PC-3 (cell line): ENCODE measurements at regions not wholly inside any gene's neighbourhood (a gene's known extent, or its start where the extent isn't known, plus 50 kb on each side); places are given as distances from the start of the nearest gene placed in this dataset.

Experiments
- ATAC-seq: fragments of 200-7000 bp; cut with Tn5 transposase; 2 replicates; pipeline ENCODE4 v1.9.1; 2020; ENCODE audit warnings: mild to moderate bottlenecking, moderate library complexity
- BruUV-seq: library from RNA; stranded (reverse); fragments of 400-500 nt; replicated peaks from 2 replicates; lab custom pipeline; 2021; lab: Mats Ljungman, UMichigan
- CTCF ChIA-PET: fragments of 300-600 bp; sonication (Branson Sonifier 250); formaldehyde crosslinking; loops from one replicate; lab custom pipeline; 2022; ENCODE audit warnings: antibody characterized with exemption; lab: Charles Lee
- POLR2A ChIA-PET: fragments of 300-600 bp; sonication (Branson Sonifier 250); formaldehyde crosslinking; loops from one replicate; lab custom pipeline; 2022; ENCODE audit warnings: antibody characterized with exemption; ENCODE audit not compliant: unreplicated experiment; lab: Charles Lee
- DNase-seq: peaks from one replicate; pipeline ENCODE4 v3.0.0-alpha.2; 2015
- H2AFZ ChIP-seq: fragments of 300-600 bp; sonication (generic); 2 replicates; pipeline ENCODE4 v1.6.0; 2016; ENCODE audit warnings: antibody characterized with exemption, low read length
- H3F3A ChIP-seq: fragments of 300-600 bp; sonication (generic); one replicate; pipeline ENCODE4 v1.6.0; 2017; ENCODE audit warnings: antibody characterized with exemption, low read length, control low read depth, mild to moderate bottlenecking; ENCODE audit not compliant: unreplicated experiment
- H3K27ac ChIP-seq: fragments of 300-600 bp; sonication (generic); 2 replicates; pipeline ENCODE4 v1.5.1; 2016; ENCODE audit warnings: mild to moderate bottlenecking, low read length
- H3K27me3 ChIP-seq: fragments of 300-600 bp; sonication (generic); 2 replicates; pipeline ENCODE4 v1.6.1; 2016; ENCODE audit warnings: low read length, mixed read lengths
- H3K36me3 ChIP-seq: fragments of 300-600 bp; sonication (generic); 2 replicates; pipeline ENCODE4 v1.6.1; 2016; ENCODE audit warnings: low read depth, mixed run types, low read length, mixed read lengths
- H3K4me1 ChIP-seq: fragments of 300-600 bp; sonication (generic); 2 replicates; pipeline ENCODE4 v1.5.1; 2016; ENCODE audit warnings: low read length; ENCODE audit not compliant: insufficient read depth
- H3K4me2 ChIP-seq: fragments of 300-600 bp; sonication (generic); 2 replicates; pipeline ENCODE4 v1.6.0; 2016; ENCODE audit warnings: low read length
- H3K4me3 ChIP-seq: fragments of 300-600 bp; sonication (generic); 2 replicates; pipeline ENCODE4 v1.5.1; 2016; ENCODE audit warnings: mild to moderate bottlenecking, low read length, mixed read lengths
- H3K79me2 ChIP-seq: fragments of 300-600 bp; sonication (generic); 2 replicates; pipeline ENCODE4 v1.6.1; 2017; ENCODE audit warnings: low read length, mixed read lengths
- H3K9ac ChIP-seq: fragments of 300-600 bp; sonication (generic); 2 replicates; pipeline ENCODE4 v1.6.0; 2016; ENCODE audit warnings: mild to moderate bottlenecking, low read length
- H3K9me2 ChIP-seq: fragments of 300-600 bp; sonication (generic); replicated peaks from 2 replicates; pipeline ENCODE4 v1.6.1; 2016; ENCODE audit warnings: mixed run types, low read length, mixed read lengths
- H3K9me3 ChIP-seq: fragments of 300-600 bp; sonication (generic); 2 replicates; pipeline ENCODE4 v1.6.1; 2016; ENCODE audit warnings: low read length, mixed read lengths
- H4K20me1 ChIP-seq: fragments of 300-600 bp; sonication (generic); 2 replicates; pipeline ENCODE4 v1.6.1; 2016; ENCODE audit warnings: low read length, mixed read lengths
- EZH2 ChIP-seq: fragments of 300-600 bp; sonication (generic); IDR thresholded peaks from one replicate; pipeline ENCODE4 v1.6.1; 2017; ENCODE audit warnings: antibody characterized with exemption, mild to moderate bottlenecking, low read length; ENCODE audit not compliant: unreplicated experiment
- EZH2phosphoT487 ChIP-seq: fragments of 300-600 bp; sonication (generic); IDR thresholded peaks from 2 replicates; pipeline ENCODE4 v1.6.1; 2018; ENCODE audit warnings: mild to moderate bottlenecking, antibody characterized with exemption, low read length, borderline replicate concordance
- intact Hi-C: fragments of 100-400 bp; cut with micrococcal nuclease; formaldehyde crosslinking; loops from 2 replicates; pipeline ENCODE4 v1.9.0; 2023
- TF ChIP-seq, protein P1 (sequence below): fragments of 300-600 bp; sonication (generic); conservative IDR thresholded peaks from 2 replicates; pipeline ENCODE4 v1.5.1; 2017; ENCODE audit warnings: antibody characterized with exemption, low read depth, mild to moderate bottlenecking, low read length

DNA sequence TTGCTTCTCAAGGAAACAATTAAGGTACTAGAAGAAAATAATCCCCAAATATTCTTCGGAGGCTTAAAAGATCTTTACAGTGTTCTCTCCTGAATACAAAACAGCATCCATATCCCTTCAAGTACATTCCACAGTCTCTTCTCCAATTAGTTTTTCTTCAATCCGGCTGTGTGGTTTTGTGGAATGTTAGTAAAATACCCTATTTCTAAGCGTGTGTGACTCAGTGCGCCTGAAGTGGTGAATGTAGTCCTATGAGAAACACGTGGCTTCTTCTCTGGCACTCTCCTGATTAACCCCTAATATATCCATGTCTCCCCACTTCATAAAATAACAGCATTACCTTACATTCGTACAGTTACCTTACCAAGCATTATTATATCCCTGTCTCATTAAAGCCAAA lies 570.2 kb downstream of the ARL4A start:
- TF ChIP-seq EZH2 = no peak
- no peak for TF ChIP-seq EZH2phosphoT487
- TF ChIP-seq, protein P1, sequence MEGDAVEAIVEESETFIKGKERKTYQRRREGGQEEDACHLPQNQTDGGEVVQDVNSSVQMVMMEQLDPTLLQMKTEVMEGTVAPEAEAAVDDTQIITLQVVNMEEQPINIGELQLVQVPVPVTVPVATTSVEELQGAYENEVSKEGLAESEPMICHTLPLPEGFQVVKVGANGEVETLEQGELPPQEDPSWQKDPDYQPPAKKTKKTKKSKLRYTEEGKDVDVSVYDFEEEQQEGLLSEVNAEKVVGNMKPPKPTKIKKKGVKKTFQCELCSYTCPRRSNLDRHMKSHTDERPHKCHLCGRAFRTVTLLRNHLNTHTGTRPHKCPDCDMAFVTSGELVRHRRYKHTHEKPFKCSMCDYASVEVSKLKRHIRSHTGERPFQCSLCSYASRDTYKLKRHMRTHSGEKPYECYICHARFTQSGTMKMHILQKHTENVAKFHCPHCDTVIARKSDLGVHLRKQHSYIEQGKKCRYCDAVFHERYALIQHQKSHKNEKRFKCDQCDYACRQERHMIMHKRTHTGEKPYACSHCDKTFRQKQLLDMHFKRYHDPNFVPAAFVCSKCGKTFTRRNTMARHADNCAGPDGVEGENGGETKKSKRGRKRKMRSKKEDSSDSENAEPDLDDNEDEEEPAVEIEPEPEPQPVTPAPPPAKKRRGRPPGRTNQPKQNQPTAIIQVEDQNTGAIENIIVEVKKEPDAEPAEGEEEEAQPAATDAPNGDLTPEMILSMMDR = no peak
- Histone ChIP-seq H3K27ac (no peak overlapping the region), H3K9me3 (no peaks in the 10 kb centered on the region), H3K9ac (no peak overlapping the region), H3K4me2 (no peak overlapping the region), H2AFZ (no peak overlapping the region), H3K27me3 (no peaks in the 10 kb centered on the region), H3F3A (no peaks in the 10 kb centered on the region), H3K79me2 (no peaks in the 10 kb centered on the region), H4K20me1 (no peaks in the 10 kb centered on the region), H3K4me3 (no peak overlapping the region), H3K4me1 (no peaks in the 10 kb centered on the region), H3K9me2 (no peaks in the 10 kb centered on the region), H3K36me3 (no peaks in the 10 kb centered on the region)
- intact Hi-C loops = no loop called here
- DNase-seq (no peak), ATAC-seq (no peak)
- ChIA-PET CTCF (no interaction called here), POLR2A (no interaction called here)
- no TSS peak for BruUV-seq

DNA sequence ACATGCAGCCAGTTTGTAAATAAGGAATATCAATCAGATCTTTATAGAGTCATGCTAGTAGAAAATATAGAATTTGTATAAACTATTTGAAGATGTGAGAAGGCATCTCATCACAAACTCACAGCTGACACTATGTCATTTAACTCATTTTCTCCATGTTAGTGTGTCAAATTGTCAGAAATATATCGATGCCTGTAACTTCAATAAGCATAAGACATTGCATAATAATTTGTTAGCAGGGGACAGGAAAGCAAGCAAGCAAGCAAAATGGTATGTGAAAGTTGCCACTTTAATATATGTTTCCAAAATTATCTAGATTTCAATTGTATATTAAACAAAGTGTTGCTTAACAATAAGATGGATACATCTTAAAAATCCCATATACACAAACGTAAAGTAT lies 571.0 kb downstream of the ARL4A start:
- CTCF ChIA-PET = no interaction called here
- H4K20me1 ChIP-seq = no peaks in the 10 kb centered on the region
- POLR2A ChIA-PET = no interaction called here
- no TSS peak for BruUV-seq
- DNase-seq = no peak
- no peak overlapping the region for H3K9ac ChIP-seq
- no peaks in the 10 kb centered on the region for H3K36me3 ChIP-seq
- no peaks in the 10 kb centered on the region for H3K27me3 ChIP-seq
- no peaks in the 10 kb centered on the region for H3K79me2 ChIP-seq
- ATAC-seq = no peak
- no peak overlapping the region for H3K27ac ChIP-seq
- no peaks in the 10 kb centered on the region for H3K4me1 ChIP-seq
- no peaks in the 10 kb centered on the region for H3K9me3 ChIP-seq
- no peaks in the 10 kb centered on the region for H3F3A ChIP-seq
- intact Hi-C loops = no loop called here
- TF ChIP-seq EZH2 = no peak
- no peaks in the 10 kb centered on the region for H3K9me2 ChIP-seq
- no peak overlapping the region for H3K4me2 ChIP-seq
- no peak overlapping the region for H2AFZ ChIP-seq
- no peak overlapping the region for H3K4me3 ChIP-seq

DNA sequence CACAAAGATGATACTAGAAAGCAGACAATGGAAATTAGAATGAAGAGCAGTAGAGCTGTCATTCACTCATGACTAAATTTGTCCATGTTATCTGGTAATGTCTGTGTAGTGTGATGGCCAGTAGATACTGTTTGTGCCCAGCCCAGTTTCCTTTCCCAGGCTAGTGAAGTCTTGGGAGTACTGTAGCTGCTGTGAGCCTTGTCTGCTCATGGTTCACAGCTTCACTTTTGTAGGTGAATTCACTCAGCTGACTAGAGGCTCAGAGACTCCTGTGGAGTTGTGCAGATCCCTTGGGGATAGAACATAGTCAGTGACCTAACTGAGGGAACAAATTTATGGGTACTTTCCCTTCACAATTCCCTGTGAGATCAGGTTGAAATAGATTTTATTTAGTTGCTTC lies 572.5 kb downstream of the ARL4A start:
- POLR2A ChIA-PET = no interaction called here
- no peak overlapping the region for H3K4me3 ChIP-seq
- H3K9ac ChIP-seq = no peak overlapping the region
- BruUV-seq = no TSS peak
- H3K27me3 ChIP-seq = no peaks in the 10 kb centered on the region
- DNase-seq = no peak
- no peak overlapping the region for H3K4me2 ChIP-seq
- H3K79me2 ChIP-seq = no peaks in the 10 kb centered on the region
- TF ChIP-seq EZH2phosphoT487 (no peak), EZH2 (no peak)
- TF ChIP-seq, protein P1 = no peak
- H3K27ac ChIP-seq = no peak overlapping the region
- H4K20me1 ChIP-seq = no peaks in the 10 kb centered on the region
- no peaks in the 10 kb centered on the region for H3K36me3 ChIP-seq
- H3K4me1 ChIP-seq = no peaks in the 10 kb centered on the region
- no peak for ATAC-seq
- H3K9me2 ChIP-seq = no peaks in the 10 kb centered on the region
- intact Hi-C loops = loop anchor here (5.0 to 10.0 kb wide), 3 partner anchors 308 to 738 kb away; no protein-coding TSS in a partner anchor
- H3F3A ChIP-seq = no peaks in the 10 kb centered on the region
- no peak overlapping the region for H2AFZ ChIP-seq
- CTCF ChIA-PET = interaction anchor here (0.6 kb wide), 1 partner anchor 624 kb away, joined by 6 read pairs; no protein-coding TSS in a partner anchor
- H3K9me3 ChIP-seq = no peaks in the 10 kb centered on the region
